ENCODE measurements at regions not wholly inside any gene's neighbourhood (a gene's known extent, or its start where the extent isn't known, plus 50 kb on each side); places are given as distances from the start of the nearest gene placed in this dataset.

DNA sequence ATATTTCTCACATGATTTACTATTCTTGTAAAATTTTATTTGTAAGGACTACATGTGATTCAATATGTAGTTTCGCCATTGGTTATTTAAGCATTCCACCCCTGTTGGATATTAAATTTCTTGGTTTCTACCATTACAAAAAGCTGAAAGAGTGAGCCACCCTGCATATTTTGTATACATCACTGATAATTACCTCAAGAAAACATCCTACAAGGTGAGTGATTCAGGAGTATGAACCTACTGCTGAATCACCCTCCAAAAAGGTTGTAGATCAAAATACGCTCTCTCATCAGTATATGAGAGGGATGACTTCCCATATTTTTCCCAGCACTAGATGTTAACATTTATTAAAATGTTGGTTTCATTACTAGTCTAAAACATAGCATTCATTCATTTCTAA lies 454.3 kb upstream of the WWC1 start:
- TF ChIP-seq, protein P1, sequence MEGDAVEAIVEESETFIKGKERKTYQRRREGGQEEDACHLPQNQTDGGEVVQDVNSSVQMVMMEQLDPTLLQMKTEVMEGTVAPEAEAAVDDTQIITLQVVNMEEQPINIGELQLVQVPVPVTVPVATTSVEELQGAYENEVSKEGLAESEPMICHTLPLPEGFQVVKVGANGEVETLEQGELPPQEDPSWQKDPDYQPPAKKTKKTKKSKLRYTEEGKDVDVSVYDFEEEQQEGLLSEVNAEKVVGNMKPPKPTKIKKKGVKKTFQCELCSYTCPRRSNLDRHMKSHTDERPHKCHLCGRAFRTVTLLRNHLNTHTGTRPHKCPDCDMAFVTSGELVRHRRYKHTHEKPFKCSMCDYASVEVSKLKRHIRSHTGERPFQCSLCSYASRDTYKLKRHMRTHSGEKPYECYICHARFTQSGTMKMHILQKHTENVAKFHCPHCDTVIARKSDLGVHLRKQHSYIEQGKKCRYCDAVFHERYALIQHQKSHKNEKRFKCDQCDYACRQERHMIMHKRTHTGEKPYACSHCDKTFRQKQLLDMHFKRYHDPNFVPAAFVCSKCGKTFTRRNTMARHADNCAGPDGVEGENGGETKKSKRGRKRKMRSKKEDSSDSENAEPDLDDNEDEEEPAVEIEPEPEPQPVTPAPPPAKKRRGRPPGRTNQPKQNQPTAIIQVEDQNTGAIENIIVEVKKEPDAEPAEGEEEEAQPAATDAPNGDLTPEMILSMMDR (IDR thresholded peaks at IDR 0.05), result no peak
- no peak for TF ChIP-seq ZFX (IDR thresholded peaks at IDR 0.05; ENCODE audit: borderline replicate concordance)
